ENCODE measurements at regions not wholly inside any gene's neighbourhood (a gene's known extent, or its start where the extent isn't known, plus 50 kb on each side); places are given as distances from the start of the nearest gene placed in this dataset.

DNA sequence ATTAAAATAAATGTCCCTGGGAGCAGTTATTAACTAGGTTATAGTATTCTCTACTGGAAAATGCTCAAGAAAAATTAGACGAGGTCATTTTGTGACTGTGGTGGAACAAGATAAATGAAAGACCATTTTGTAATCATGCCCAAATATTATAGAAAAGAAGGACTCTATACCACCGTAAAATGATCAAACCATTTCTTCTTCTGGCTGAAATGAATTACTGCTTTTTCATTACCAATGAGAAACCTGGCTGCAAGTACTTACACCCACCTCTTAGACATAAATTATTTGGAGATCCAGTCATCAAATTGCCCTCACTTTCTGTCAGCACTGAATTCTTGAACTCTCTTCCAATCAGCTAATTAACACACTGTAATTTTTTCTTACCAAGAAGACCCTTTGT lies 74.2 kb upstream of the FSIP2 start:
- Histone ChIP-seq H3K9me3 (ENCODE audit: insufficient read depth in 2 of 2, low read depth in 1 of 2, low read length in 1 of 2) (no peaks in the 10 kb centered on the region), H2AK5ac (ENCODE audit: low read depth, low read length) (no peak overlapping the region), H4K5ac (ENCODE audit: insufficient read length, low read depth, low read length) (no peak overlapping the region), H3K79me1 (ENCODE audit: low read depth, low read length) (no peaks in the 10 kb centered on the region), H2BK120ac (replicated peaks; ENCODE audit: low read depth, low read length) (no peak overlapping the region), H3K23me2 (ENCODE audit: low read depth, low read length) (no peaks in the 10 kb centered on the region; the same call in 1 of the 2 replicates), H2BK20ac (ENCODE audit: low read length) (no peak overlapping the region), H3K27me3 (replicated peaks in 1 of 4; ENCODE audit: control insufficient read depth in 3 of 4, extremely low read depth in 1 of 4, insufficient read depth in 3 of 4, low read length in 3 of 4) (no peaks in the 10 kb centered on the region), H3K4me3 (ENCODE audit: extremely low read depth in 1 of 4, insufficient read depth in 2 of 4, low read depth in 3 of 4, low read length in 4 of 4) (no peak overlapping the region), H3K4me2 (ENCODE audit: insufficient read depth in 1 of 2, low read depth in 2 of 2, low read length in 2 of 2) (no peak overlapping the region), H3K14ac (ENCODE audit: insufficient read length) (no peak overlapping the region), H2AFZ (ENCODE audit: low read length) (no peak overlapping the region), H2BK12ac (ENCODE audit: low read depth, low read length) (no peak overlapping the region), H3K4ac (replicated peaks; ENCODE audit: insufficient read length, low read depth, low read length) (no peak overlapping the region), H3K36me3 (ENCODE audit: control insufficient read depth in 2 of 4, insufficient read depth in 4 of 4, low read length in 3 of 4) (no peaks in the 10 kb centered on the region), H2BK15ac (ENCODE audit: low read length) (no peak overlapping the region), H3K9ac (replicated peaks in 1 of 4; ENCODE audit: extremely low read depth in 1 of 4, low read depth in 3 of 4, low read length in 3 of 4) (no peak overlapping the region), H3K18ac (ENCODE audit: extremely low read depth, low read length) (no peak overlapping the region), H3K56ac (replicated peaks; ENCODE audit: insufficient read length, low read depth, low read length) (no peak overlapping the region), H3K23ac (ENCODE audit: insufficient read length) (no peak overlapping the region), H4K20me1 (replicated peaks in 1 of 2; ENCODE audit: control insufficient read depth in 1 of 2, insufficient read depth in 2 of 2, low read length in 2 of 2) (peaks cover 0 to 2% of the 10 kb centered on the region in 2 experiments), H3K79me2 (ENCODE audit: control insufficient read depth in 1 of 2, insufficient read depth in 2 of 2, low read length in 2 of 2) (no peaks in the 10 kb centered on the region), H3K27ac (ENCODE audit: low read depth, low read length) (no peak overlapping the region), H2BK5ac (ENCODE audit: low read depth, low read length) (no peak overlapping the region), H3K4me1 (replicated peaks in 1 of 4; ENCODE audit: control insufficient read depth in 3 of 4, insufficient read depth in 4 of 4, low read length in 3 of 4) (no peaks in the 10 kb centered on the region), H4K8ac (ENCODE audit: extremely low read depth, insufficient read depth, low read length) (no peak overlapping the region), H4K91ac (replicated peaks; ENCODE audit: insufficient read length, low read length) (no peak overlapping the region)
- ChIA-PET POLR2A (ENCODE audit: partially characterized antibody) (no interaction called here), CTCF (ENCODE audit: partially characterized antibody) (interaction anchor here (0.9 kb wide), 1 partner anchor 35 kb away, joined by 3 read pairs; no protein-coding TSS in a partner anchor)
- WGBS, 2 experiments (ENCODE audit: extremely low coverage in 1 of 2, insufficient coverage in 1 of 2, insufficient read length in 1 of 2, insufficient replicate concordance in 2 of 2, low coverage in 1 of 2, low lambda C conversion rate in 2 of 2, missing lambda C conversion rate in 1 of 2) = 91% methylated on average over 2 of the region's 2 CpGs; no CpG with 5 or more reads in 1 of the 2 experiments
- FAIRE-seq (no peak), DNase-seq (ENCODE audit: low read depth in 1 of 2, low spot score in 2 of 2) (no peak)
- TF ChIP-seq TCF12 (IDR thresholded peaks at IDR 0.05; ENCODE audit: low read depth, low read length) = no peak
- no peak for TF ChIP-seq KDM5A (IDR thresholded peaks at IDR 0.05; ENCODE audit: low read length)
- TF ChIP-seq SAP30 (IDR thresholded peaks at IDR 0.05; ENCODE audit: insufficient read depth, insufficient replicate concordance, low read length) = no peak
- TF ChIP-seq MAFK (IDR thresholded peaks at IDR 0.05; ENCODE audit: low read depth, low read length) = no peak

All from H1 (cell line).